ENCODE measurements at regions not wholly inside any gene's neighbourhood (a gene's known extent, or its start where the extent isn't known, plus 50 kb on each side); places are given as distances from the start of the nearest gene placed in this dataset.

GRCh38 chr2:65678779-65679391 lies 246.5 kb upstream of the SPRED2 start:
- H3K4me3 ChIP-seq (replicated peaks; ENCODE audit: low read depth, low read length): no peak overlapping the region
- DNase-seq (ENCODE audit: low read depth): no peak
- TF ChIP-seq, protein P1, sequence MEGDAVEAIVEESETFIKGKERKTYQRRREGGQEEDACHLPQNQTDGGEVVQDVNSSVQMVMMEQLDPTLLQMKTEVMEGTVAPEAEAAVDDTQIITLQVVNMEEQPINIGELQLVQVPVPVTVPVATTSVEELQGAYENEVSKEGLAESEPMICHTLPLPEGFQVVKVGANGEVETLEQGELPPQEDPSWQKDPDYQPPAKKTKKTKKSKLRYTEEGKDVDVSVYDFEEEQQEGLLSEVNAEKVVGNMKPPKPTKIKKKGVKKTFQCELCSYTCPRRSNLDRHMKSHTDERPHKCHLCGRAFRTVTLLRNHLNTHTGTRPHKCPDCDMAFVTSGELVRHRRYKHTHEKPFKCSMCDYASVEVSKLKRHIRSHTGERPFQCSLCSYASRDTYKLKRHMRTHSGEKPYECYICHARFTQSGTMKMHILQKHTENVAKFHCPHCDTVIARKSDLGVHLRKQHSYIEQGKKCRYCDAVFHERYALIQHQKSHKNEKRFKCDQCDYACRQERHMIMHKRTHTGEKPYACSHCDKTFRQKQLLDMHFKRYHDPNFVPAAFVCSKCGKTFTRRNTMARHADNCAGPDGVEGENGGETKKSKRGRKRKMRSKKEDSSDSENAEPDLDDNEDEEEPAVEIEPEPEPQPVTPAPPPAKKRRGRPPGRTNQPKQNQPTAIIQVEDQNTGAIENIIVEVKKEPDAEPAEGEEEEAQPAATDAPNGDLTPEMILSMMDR (IDR thresholded peaks at IDR 0.05; ENCODE audit: low read length, missing control alignments): no peak

GRCh38 chr2:65675350-65675749 lies 243.0 kb upstream of the SPRED2 start:
- TF ChIP-seq, protein P1 (IDR thresholded peaks at IDR 0.05; ENCODE audit: low read length, missing control alignments): no peak
- DNase-seq (ENCODE audit: low read depth): no peak
- no peak overlapping the region for H3K4me3 ChIP-seq (replicated peaks; ENCODE audit: low read depth, low read length)

DNA sequence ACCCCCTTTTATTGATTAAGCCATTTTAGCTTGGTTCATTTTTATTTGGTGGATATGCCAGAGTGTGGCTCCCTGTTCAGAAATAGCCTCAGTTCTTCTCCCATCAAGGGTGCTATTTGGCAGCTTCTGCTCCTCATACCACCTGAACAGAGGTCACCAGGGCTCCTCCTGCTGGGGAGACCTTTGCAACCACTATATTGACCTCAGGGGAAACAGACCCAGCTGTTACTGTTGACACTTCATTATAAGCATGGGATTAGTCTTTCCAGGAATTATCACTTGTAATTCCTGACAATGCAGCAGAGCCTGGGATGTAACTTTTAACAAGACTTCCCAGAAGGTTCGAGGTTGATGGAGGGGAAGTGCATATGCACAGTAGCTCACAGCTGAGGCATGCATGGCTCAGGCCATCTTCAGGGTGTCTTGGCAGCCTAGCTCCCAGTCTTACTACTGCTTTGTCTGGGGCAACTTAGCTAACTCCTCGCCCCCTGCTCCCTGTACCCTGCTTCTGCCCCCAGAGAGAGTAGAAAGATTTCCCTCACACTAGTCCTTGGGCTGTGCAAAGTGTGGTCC lies 239.4 kb upstream of the SPRED2 start:
- TF ChIP-seq, protein P1 (IDR thresholded peaks at IDR 0.05; ENCODE audit: low read length, missing control alignments): no peak
- no peak for DNase-seq (ENCODE audit: low read depth)
- no peak overlapping the region for H3K4me3 ChIP-seq (replicated peaks; ENCODE audit: low read depth, low read length)

- no peak overlapping the region for H3K4me3 ChIP-seq (replicated peaks; ENCODE audit: low read depth, low read length)
- no peak for DNase-seq (ENCODE audit: low read depth)
- TF ChIP-seq, protein P1 (IDR thresholded peaks at IDR 0.05; ENCODE audit: low read length, missing control alignments): no peak
These were observed 237.2 kb upstream of the SPRED2 start for GRCh38 chr2:65669574-65669973.

DNA sequence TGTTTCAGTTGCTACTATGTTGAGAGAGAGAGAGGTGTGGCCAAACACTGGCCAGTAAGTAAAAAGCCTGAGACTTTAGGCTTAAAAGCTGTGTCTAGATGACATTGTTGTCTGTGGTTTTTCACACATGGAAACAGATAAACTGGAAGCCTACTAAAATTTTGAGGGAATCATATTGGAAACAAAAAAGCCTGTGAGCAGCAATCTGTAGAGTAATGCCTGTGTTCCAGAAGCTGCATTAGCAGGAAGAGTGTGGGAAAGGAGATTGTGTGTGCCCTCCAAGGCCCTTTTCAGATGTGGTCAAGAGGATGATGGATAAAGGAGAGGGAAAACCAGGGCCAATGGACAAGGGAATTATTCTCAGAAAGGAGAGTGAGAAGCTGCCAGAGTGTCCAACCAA lies 236.3 kb upstream of the SPRED2 start:
- TF ChIP-seq, protein P1 (IDR thresholded peaks at IDR 0.05; ENCODE audit: low read length, missing control alignments): no peak
- DNase-seq (ENCODE audit: low read depth): no peak
- H3K4me3 ChIP-seq (replicated peaks; ENCODE audit: low read depth, low read length): no peak overlapping the region

GRCh38 chr2:65666156-65666725 lies 233.8 kb upstream of the SPRED2 start:
- DNase-seq (ENCODE audit: low read depth): peak; percentile 40
- TF ChIP-seq, protein P1 (IDR thresholded peaks at IDR 0.05; ENCODE audit: low read length, missing control alignments): no peak
- H3K4me3 ChIP-seq (replicated peaks; ENCODE audit: low read depth, low read length): no peak overlapping the region

Measured in fibroblast of pulmonary artery (primary cell).